ENCODE measurements at regions not wholly inside any gene's neighbourhood (a gene's known extent, or its start where the extent isn't known, plus 50 kb on each side); places are given as distances from the start of the nearest gene placed in this dataset.

GRCh38 chr1:224513383-224513782, 78.8 kb upstream of the WDR26 start:
- TF ChIP-seq CTCF (IDR thresholded peaks at IDR 0.05) (no peak), POLR2A (IDR thresholded peaks at IDR 0.05) (no peak)
